K562 (cell line): ENCODE measurements at regions not wholly inside any gene's neighbourhood (a gene's known extent, or its start where the extent isn't known, plus 50 kb on each side); places are given as distances from the start of the nearest gene placed in this dataset.

Experiments
- ATAC-seq: fragments of 200-7000 bp; cut with Tn5 transposase; 3 replicates; pipeline ENCODE4 v1.9.1; 2020; ENCODE audit warnings: moderate library complexity
- BruUV-seq: library from RNA; stranded (reverse); fragments of 400-500 nt; replicated peaks from 2 replicates; lab custom pipeline; 2021; lab: Mats Ljungman, UMichigan
- CTCF ChIA-PET: fragments of 300-600 bp; formaldehyde crosslinking; extraction: SDS; loops from one replicate; lab custom pipeline; 2021; ENCODE audit warnings: low intra/inter-chr PET ratio; lab: Yijun Ruan, JAX
- POLR2A ChIA-PET: fragments of 300-600, 350-650 bp; sonication (Branson Sonifier 250); formaldehyde crosslinking; extraction: SDS; loops from one replicate; lab custom pipeline; 2021; ENCODE audit warnings: antibody characterized with exemption, inconsistent platforms; lab: Yijun Ruan, JAX
- DNase-seq, 4 experiments: peaks; one replicate each; pipeline versions ENCODE4 v3.0.0 to v3.0.0-alpha.2; 2011 to 2018; ENCODE audit warnings: low spot score in 3 of 4, mixed read lengths in 3 of 4; ENCODE audit errors: extremely low read depth in 1 of 4
- FAIRE-seq: peaks from 2 replicates; lab custom pipeline; 2011; peaks lifted over from hg19 to GRCh38; lab: Jason Lieb, UNC
- H2AFZ ChIP-seq: 2 replicates; pipeline ENCODE4 v1.6.0; 2011; ENCODE audit warnings: low read depth, low read length, control low read depth, inconsistent platforms
- H3K27ac ChIP-seq: fragments of 200-600 bp; 3 replicates; pipeline ENCODE4 v1.8.0; 2011; ENCODE audit warnings: low read depth, mild to moderate bottlenecking, control low read depth, inconsistent platforms, low read length, moderate library complexity, mixed read lengths; ENCODE audit errors: extremely low read depth
- H3K27me3 ChIP-seq, 2 experiments: fragments of 300-600 bp in 1 of 2; 2 replicates in 1 of 2; 3 replicates in 1 of 2; pipeline versions ENCODE4 v1.6.0 to v1.8.0; 2011; ENCODE audit warnings: inconsistent platforms in 2 of 2, low read length in 2 of 2, mild to moderate bottlenecking in 1 of 2, mixed read lengths in 1 of 2, moderate library complexity in 1 of 2; ENCODE audit not compliant: control insufficient read depth in 2 of 2, insufficient read depth in 2 of 2
- H3K36me3 ChIP-seq: fragments of 300-600 bp; 3 replicates; pipeline ENCODE4 v1.8.0; 2011; ENCODE audit warnings: mild to moderate bottlenecking, low read length, inconsistent platforms; ENCODE audit not compliant: control insufficient read depth, insufficient read depth
- H3K4me1 ChIP-seq, 2 experiments: fragments of 200-600 bp in 1 of 2; replicated peaks in 1 of 2; 2 replicates in 1 of 2; 3 replicates in 1 of 2; pipeline versions ENCODE4 v1.5.1 to v1.8.0; 2011; ENCODE audit warnings: inconsistent platforms in 2 of 2, low read length in 2 of 2, mild to moderate bottlenecking in 1 of 2, mixed read lengths in 1 of 2, moderate library complexity in 1 of 2; ENCODE audit not compliant: control insufficient read depth in 2 of 2, insufficient read depth in 2 of 2
- H3K4me2 ChIP-seq: 2 replicates; pipeline ENCODE4 v1.6.1; 2011; ENCODE audit warnings: low read length, control low read depth, inconsistent platforms, mixed read lengths; ENCODE audit not compliant: insufficient read depth
- H3K4me3 ChIP-seq: fragments of 200-600 bp; sonication (generic), shearing (Covaris generic); 2 replicates; pipeline ENCODE4 v1.5.1; 2016; ENCODE audit warnings: control low read depth, inconsistent platforms
- H3K79me2 ChIP-seq: fragments of 200-600 bp; 3 replicates; pipeline ENCODE4 v1.8.0; 2011; ENCODE audit warnings: low read length, inconsistent platforms; ENCODE audit not compliant: control insufficient read depth, insufficient read depth
- H3K9ac ChIP-seq, 2 experiments: 2 replicates each; pipeline versions ENCODE4 v1.6.0 to v1.6.1; 2011; ENCODE audit warnings: low read depth in 2 of 2, low read length in 2 of 2, control low read depth in 1 of 2, inconsistent platforms in 1 of 2, mild to moderate bottlenecking in 1 of 2, mixed read lengths in 1 of 2; ENCODE audit not compliant: insufficient read depth in 1 of 2
- H3K9me1 ChIP-seq: one replicate; pipeline ENCODE4 v1.6.0; 2011; ENCODE audit warnings: inconsistent platforms, mild to moderate bottlenecking, low read length, moderate library complexity; ENCODE audit not compliant: control insufficient read depth, insufficient read depth
- H3K9me3 ChIP-seq: replicated peaks from 2 replicates; pipeline ENCODE4 v1.5.1; 2011; ENCODE audit warnings: low read depth, low read length, inconsistent platforms; ENCODE audit not compliant: control insufficient read depth, insufficient read depth
- H4K20me1 ChIP-seq: replicated peaks from 2 replicates; pipeline ENCODE4 v1.6.1; 2011; ENCODE audit warnings: low read length, inconsistent platforms, mixed read lengths; ENCODE audit not compliant: control insufficient read depth, insufficient read depth
- ADNP ChIP-seq: fragments of 200-800 bp; sonication (Bioruptor generic); IDR thresholded peaks from 2 replicates; pipeline ENCODE4 v1.6.1; 2016; ENCODE audit warnings: missing genetic modification characterization, missing compliant biosample characterization
- CBFA2T3 ChIP-seq: fragments of 450-650 bp; IDR thresholded peaks from 2 replicates; pipeline ENCODE4 v1.6.1; 2017
- CHAMP1 ChIP-seq: fragments of 450-650 bp; IDR thresholded peaks from 2 replicates; pipeline ENCODE4 v1.6.1; 2016; ENCODE audit warnings: mild to moderate bottlenecking
- FOXO4 ChIP-seq: fragments of 450-650 bp; formaldehyde crosslinking; IDR thresholded peaks from 2 replicates; pipeline ENCODE4 v1.4.0; 2020; ENCODE audit warnings: mild to moderate bottlenecking, moderate library complexity
- IRF2 ChIP-seq: sonication (generic); formaldehyde crosslinking; IDR thresholded peaks from 2 replicates; pipeline ENCODE4 v1.8.1; 2022; ENCODE audit warnings: mild to moderate bottlenecking, missing genetic modification reagents
- KAT8 ChIP-seq: fragments of 450-650 bp; IDR thresholded peaks from 2 replicates; pipeline ENCODE4 v1.6.1; 2016; ENCODE audit warnings: low read depth, mild to moderate bottlenecking
- NFIC ChIP-seq: fragments of 450-650 bp; IDR thresholded peaks from 2 replicates; pipeline ENCODE4 v1.6.1; 2017; ENCODE audit warnings: mild to moderate bottlenecking, inconsistent platforms
- NRF1 ChIP-seq, 2 experiments: fragments of 450-650 bp; IDR thresholded peaks in 1 of 2; conservative IDR thresholded peaks in 1 of 2; 2 replicates each; pipeline ENCODE4 v1.6.1; 2014; ENCODE audit warnings: mild to moderate bottlenecking in 2 of 2
- RHOXF2B ChIP-seq: fragments of 250-450 bp; sonication (Bioruptor Pico); conservative IDR thresholded peaks from 2 replicates; pipeline ENCODE4 v1.5.1; 2021
- TSC22D4 ChIP-seq: fragments of 450-650 bp; IDR thresholded peaks from 2 replicates; pipeline ENCODE4 v1.6.1; 2016; ENCODE audit warnings: missing genetic modification characterization, missing biosample characterization, control low read depth
- ZFP30 ChIP-seq: fragments of 250-450 bp; sonication (Bioruptor Pico); IDR thresholded peaks from 2 replicates; pipeline ENCODE4 v1.8.0; 2022; ENCODE audit warnings: moderate library complexity, mild to moderate bottlenecking, inconsistent platforms, borderline replicate concordance
- ZNF253 ChIP-seq: fragments of 250-450 bp; sonication (Bioruptor Pico); conservative IDR thresholded peaks from 2 replicates; pipeline ENCODE4 v1.6.1; 2021; ENCODE audit warnings: mild to moderate bottlenecking
- ZNF740 ChIP-seq, 3 experiments: fragments of 200-800 bp in 1 of 3; sonication (Bioruptor generic) in 1 of 3; sonication (generic) in 1 of 3; formaldehyde crosslinking in 1 of 3; IDR thresholded peaks; 2 replicates each; pipeline versions ENCODE4 v1.6.1 to v1.8.0; 2016 to 2022; ENCODE audit warnings: mild to moderate bottlenecking in 2 of 3, missing compliant biosample characterization in 2 of 3, missing genetic modification characterization in 2 of 3, missing genetic modification reagents in 1 of 3
- WGBS: fragments of 100-300 bp; shearing (Covaris generic); methylation state at CpG from one replicate; pipeline ENCODE4 v1.1.6; 2016; ENCODE audit warnings: low coverage, mixed read lengths; ENCODE audit not compliant: insufficient coverage; ENCODE audit errors: missing lambda C conversion rate; 5-methylcytosine and 5-hydroxymethylcytosine counted together
- in situ Hi-C: fragments of 300-500 bp; cut with MboI; formaldehyde crosslinking; loops from 4 replicates; pipeline ENCODE4 v1.15.0; 2018; ENCODE audit warnings: inconsistent platforms, mixed read lengths
- intact Hi-C: fragments of 100-400 bp; cut with micrococcal nuclease; formaldehyde crosslinking; loops from 2 replicates; pipeline ENCODE4 v1.14.2; 2022

- ATAC-seq: no peak
- intact Hi-C loops (no loop called here), in situ Hi-C loops (no loop called here)
- no peak for FAIRE-seq
- BruUV-seq: no TSS peak
- DNase-seq: no peak
- H3K9ac ChIP-seq: no peak overlapping the region
- WGBS: 2% methylated on average over 4 of the region's 4 CpGs
- H3K79me2 ChIP-seq: no peaks in the 10 kb centered on the region
- H4K20me1 ChIP-seq: no peaks in the 10 kb centered on the region
- CTCF ChIA-PET: no interaction called here
- no peak overlapping the region for H3K27ac ChIP-seq
- no peaks in the 10 kb centered on the region for H3K9me3 ChIP-seq
- H3K9me1 ChIP-seq: no peaks in the 10 kb centered on the region
- H3K36me3 ChIP-seq: no peaks in the 10 kb centered on the region
- H3K4me2 ChIP-seq: no peak overlapping the region
- TF ChIP-seq TSC22D4 (tag): no peak
- TF ChIP-seq NRF1 (conservative IDR thresholded peaks at IDR 0.05 in 1 of 2, IDR thresholded peaks at IDR 0.05 in 1 of 2): no peak
- TF ChIP-seq KAT8: no peak
- TF ChIP-seq CBFA2T3: no peak
- no peak overlapping the region for H3K4me3 ChIP-seq
- H2AFZ ChIP-seq: no peak overlapping the region
- POLR2A ChIA-PET: no interaction called here
- H3K27me3 ChIP-seq: no peaks in the 10 kb centered on the region
- no peaks in the 10 kb centered on the region for H3K4me1 ChIP-seq
These were observed 608.0 kb upstream of the JAG1 start for GRCh38 chr20:11281768-11282167.

- in situ Hi-C loops (no loop called here), intact Hi-C loops (no loop called here)
- H2AFZ ChIP-seq: no peak overlapping the region
- CTCF ChIA-PET: no interaction called here
- H3K9me3 ChIP-seq: no peaks in the 10 kb centered on the region
- whole genome bisulfite sequencing: 0% methylated on average over 2 of the region's 2 CpGs
- BruUV-seq: no TSS peak
- no peak overlapping the region for H3K4me3 ChIP-seq
- no peaks in the 10 kb centered on the region for H4K20me1 ChIP-seq
- no peaks in the 10 kb centered on the region for H3K79me2 ChIP-seq
- no peaks in the 10 kb centered on the region for H3K9me1 ChIP-seq
- no peaks in the 10 kb centered on the region for H3K36me3 ChIP-seq
- H3K27me3 ChIP-seq: no peaks in the 10 kb centered on the region
- no peak overlapping the region for H3K4me2 ChIP-seq
- DNase-seq (no peak), FAIRE-seq (no peak), ATAC-seq (no peak)
- no peak overlapping the region for H3K9ac ChIP-seq
- no peak overlapping the region for H3K27ac ChIP-seq
- POLR2A ChIA-PET: no interaction called here
- no peaks in the 10 kb centered on the region for H3K4me1 ChIP-seq
- TF ChIP-seq ZFP30 (CRISPR knock-in tag) (no peak), IRF2 (CRISPR knock-in tag) (no peak), ADNP (tag) (no peak), NRF1 (conservative IDR thresholded peaks at IDR 0.05 in 1 of 2, IDR thresholded peaks at IDR 0.05 in 1 of 2) (no peak), ZNF253 (CRISPR knock-in tag) (no peak), NFIC (no peak), RHOXF2B (CRISPR knock-in tag) (no peak), ZNF740 (CRISPR knock-in tag; IDR thresholded peaks at IDR 0.05) (no peak), ZNF740 (tag; IDR thresholded peaks at IDR 0.05) (no peak), FOXO4 (no peak), CHAMP1 (no peak)
These were observed 613.3 kb upstream of the JAG1 start for GRCh38 chr20:11287126-11287525.
